Glomerular endothelial cell (primary cell): ENCODE measurements at regions not wholly inside any gene's neighbourhood (a gene's known extent, or its start where the extent isn't known, plus 50 kb on each side); places are given as distances from the start of the nearest gene placed in this dataset.
"Not testable (repeated sequence)": the region's sequence is repeated elsewhere in the genome, so short reads cannot be mapped to it uniquely, and the experiment has no call there.

Experiments
- DNase-seq: peaks from one replicate; pipeline ENCODE4 v3.0.0-alpha.2; 2011; ENCODE audit warnings: low read depth, low spot score; ENCODE audit errors: extremely low read depth

- no peak for DNase-seq
Measured at GRCh38 chr11:123344790-123345357, 85.2 kb upstream of the GRAMD1B start.

- DNase-seq: not testable (repeated sequence)
Measured at GRCh38 chr11:123344188-123344587, 85.9 kb upstream of the GRAMD1B start.

- no peak for DNase-seq
Measured at GRCh38 chr11:123338997-123339752, 90.9 kb upstream of the GRAMD1B start.

DNA sequence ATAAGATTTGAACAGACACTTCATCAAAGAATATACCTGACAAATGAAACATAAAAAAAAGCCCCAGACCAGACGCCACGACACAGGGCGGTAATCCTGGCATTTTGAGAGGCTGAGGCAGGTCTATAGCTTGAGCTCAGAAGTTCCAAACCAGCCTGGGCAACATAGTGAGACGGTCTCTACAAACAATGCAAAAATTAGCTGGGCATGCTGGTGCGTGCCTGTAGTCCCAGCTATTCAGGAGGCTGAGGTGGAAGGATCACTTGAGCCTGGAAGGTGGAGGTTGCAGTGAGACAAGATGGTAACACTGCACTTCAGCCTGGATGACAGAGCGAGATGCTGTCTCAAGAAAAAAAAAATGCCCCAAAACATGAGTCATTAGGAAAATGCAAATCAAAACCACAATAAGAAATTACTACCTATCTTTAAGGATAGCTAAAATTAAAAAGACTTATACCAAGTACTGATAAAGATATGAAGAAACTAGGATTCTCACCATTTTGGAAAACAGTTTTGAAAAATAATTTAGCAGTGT is 91.7 kb upstream of the GRAMD1B start:
- DNase-seq: no peak

GRCh38 chr11:123334925-123335324 is 95.1 kb upstream of the GRAMD1B start:
- no peak for DNase-seq

DNA sequence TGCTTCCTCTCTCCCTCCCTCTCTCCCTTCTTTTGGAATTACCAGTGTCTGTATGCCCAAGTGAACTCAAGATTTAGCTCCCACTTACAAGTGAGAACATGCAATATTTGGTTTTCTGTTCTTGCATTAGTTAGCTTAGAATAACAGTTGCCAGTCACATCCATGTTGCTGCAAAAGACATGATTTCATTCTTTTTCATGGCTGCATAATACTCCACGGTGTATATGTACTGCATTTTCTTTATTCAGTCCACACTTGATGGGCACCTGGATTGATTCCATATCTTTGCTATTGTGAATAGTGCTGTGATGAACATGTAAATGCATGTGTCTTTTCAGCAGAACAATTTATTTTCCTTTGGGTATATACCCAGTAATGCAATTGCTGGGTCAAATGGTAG is 97.5 kb upstream of the GRAMD1B start:
- DNase-seq: not testable (repeated sequence)

- DNase-seq: no peak
Measured at GRCh38 chr11:123330948-123331347, 99.1 kb upstream of the GRAMD1B start.

- no peak for DNase-seq
Measured at GRCh38 chr11:123330471-123330870, 99.6 kb upstream of the GRAMD1B start.

DNA sequence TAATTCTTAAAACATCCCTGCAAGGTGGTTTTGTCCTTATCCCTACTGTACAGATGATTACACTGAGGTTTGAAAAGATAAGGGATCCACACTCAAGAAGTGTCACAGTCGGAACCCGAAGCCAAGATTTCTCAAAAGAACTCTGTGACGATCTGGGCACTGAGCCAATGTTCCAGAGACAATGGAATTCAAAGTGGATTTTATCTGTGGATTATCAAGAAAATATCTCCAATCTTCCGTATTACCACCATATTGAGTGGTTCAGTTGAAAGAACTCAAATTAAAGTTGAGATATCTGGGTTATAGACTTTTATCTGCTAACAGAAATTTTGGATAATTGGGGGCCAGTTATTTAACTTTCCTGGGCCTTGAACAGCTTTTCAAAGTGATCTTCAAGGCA is 100.0 kb upstream of the GRAMD1B start:
- DNase-seq: no peak

DNA sequence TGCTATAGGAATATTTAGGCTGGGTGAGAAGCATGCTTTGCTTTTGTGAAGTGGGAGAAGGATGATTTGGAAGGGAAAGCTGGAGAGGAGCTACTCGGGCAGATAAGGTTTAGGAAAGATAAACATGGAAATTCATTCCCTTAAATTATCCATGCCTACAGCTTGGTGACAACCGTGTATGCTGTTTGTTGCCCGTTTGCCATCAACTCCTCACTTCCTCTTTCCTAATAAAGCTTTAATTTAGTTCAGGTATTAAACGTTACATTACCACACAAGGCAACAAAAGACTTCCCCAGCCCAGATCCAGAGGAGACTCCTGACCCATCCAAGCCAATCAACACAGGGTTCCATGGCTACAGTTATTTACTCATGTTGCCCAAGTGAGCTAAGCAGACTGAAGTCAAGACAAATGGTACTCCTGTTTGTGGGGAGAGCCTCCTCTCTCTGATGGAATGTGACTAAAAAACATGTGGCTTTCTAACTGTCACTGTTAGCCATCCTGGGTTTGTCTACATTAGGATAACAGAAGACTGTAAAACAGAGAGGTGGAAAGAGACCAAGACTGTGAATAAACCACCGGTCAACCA is 101.7 kb upstream of the GRAMD1B start:
- no peak for DNase-seq

GRCh38 chr11:123325533-123325932 is 104.5 kb upstream of the GRAMD1B start:
- no peak for DNase-seq

DNA sequence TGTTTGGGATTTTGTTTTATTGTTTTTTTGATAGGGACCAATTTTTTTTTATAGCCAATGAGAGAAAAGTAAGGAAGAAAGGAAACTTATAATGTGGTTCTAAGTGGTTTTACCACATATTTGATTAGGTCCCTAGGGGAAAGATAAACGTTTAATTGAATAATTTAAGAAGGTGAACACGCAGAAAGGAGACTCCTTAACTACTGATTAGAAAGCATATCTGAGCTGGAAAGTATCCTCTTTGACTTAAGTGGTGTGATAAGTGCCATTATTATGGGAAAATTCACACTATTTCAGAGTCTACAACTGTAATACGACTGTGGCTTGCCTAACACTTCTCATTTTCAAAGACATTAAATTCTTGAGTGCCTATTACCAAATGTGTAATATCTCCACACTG is 106.5 kb upstream of the GRAMD1B start:
- DNase-seq: no peak

- no peak for DNase-seq
Measured at GRCh38 chr11:123321636-123322035, 108.4 kb upstream of the GRAMD1B start.

GRCh38 chr11:123318623-123319022 is 111.4 kb upstream of the GRAMD1B start:
- DNase-seq: no peak

DNA sequence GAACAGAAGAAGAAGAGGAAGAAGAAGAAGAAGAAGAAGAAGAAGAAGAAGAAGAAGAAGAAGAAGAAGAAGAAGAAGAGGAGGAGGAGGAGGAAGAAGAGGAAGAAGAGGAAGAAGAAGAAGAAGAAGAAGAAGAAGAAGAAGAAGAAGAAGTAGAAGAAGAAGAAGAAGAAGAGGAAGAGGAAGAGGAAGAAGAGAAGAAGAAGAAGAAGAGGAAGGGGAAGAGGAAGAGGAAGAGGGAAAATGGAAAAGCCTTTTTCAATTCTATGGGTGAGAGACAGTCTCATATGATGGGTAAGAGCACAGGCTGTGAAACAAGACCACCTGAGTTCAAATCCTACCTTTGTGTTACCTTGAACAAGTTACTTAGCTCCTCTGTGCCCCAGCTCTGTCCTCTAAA is 111.9 kb upstream of the GRAMD1B start:
- DNase-seq: not testable (repeated sequence)

DNA sequence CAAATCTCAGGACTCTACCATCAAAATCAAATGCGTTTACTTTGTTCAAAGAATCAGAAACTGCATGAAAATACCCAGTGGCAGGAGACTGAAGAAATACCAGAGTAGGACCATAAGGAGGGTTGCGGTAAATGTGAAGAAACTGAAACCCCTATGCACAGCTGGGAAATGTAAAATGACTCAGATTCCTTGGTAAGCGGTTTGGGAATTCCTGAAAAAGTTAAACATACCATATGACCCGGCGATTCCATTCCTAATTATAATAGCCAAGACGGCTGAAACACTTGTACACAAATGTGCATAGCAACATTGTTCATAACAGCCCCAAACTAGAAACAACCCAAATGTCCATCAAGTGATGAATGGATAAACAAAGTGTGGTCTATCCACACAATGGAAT is 114.1 kb upstream of the GRAMD1B start:
- DNase-seq: no peak

DNA sequence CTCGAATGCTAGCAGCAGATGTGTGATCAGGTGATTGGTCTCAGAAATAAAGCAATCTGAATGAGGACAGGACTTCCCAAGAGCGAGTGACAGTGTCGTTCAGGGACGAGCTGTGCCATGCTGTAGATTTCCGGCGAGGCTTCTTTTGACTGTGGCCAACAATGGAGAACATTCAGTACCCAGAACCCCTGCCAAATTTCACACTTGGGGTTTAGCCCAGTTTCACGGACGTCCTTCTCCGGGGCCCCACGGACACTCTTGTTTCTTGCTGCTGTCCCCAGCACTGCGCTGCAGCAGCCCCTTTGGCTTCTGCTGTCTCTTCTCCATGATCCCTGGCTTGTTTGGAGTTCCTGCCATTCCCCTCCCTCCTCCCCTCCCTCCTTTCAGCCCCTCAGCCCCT is 115.1 kb upstream of the GRAMD1B start:
- no peak for DNase-seq

DNA sequence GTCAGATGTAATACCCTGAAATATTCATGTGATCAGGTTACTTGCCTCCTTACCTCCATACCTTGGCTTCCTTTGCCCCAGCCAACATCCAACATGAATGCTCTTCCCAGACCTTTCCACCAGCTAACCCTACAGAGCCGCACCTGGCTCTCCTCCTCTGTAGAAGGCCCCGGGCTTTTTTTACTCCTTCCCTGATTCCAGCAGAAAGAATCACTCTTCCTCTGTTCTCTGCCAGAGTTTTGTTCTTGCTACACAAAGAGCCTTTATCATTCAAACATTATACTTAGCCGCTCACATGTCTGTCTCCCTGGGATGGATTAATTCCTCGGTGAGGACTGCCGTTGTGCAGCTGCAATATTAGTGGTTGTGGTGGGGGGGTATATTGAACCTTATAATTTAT is 116.8 kb upstream of the GRAMD1B start:
- DNase-seq: no peak

DNA sequence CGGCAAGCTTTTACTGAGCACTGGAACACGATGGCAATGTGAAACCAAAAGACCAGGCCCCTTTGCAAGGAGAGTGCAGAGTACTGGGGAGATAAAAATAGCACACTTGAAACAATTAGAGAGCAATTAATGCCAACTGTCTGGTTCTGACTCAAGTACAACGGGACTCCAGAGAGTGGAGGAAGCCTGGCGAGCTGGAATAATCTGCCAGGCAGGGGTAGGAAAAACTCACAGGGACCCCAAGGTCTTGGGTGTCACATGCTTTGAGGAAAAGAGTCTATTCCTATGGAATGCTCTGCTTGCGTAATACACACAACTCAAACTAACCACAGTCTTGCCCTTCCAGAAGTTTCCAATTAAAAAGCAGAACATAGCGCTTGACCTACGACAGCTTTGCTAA is 113.0 kb upstream of the CLMP start:
- no peak for DNase-seq

- DNase-seq: no peak
Measured at GRCh38 chr11:123307276-123307675, 112.2 kb upstream of the CLMP start.

GRCh38 chr11:123306531-123306930 is 111.5 kb upstream of the CLMP start:
- no peak for DNase-seq
